Kidney (tissue), 13 donors: ENCODE measurements at regions not wholly inside any gene's neighbourhood (a gene's known extent, or its start where the extent isn't known, plus 50 kb on each side); places are given as distances from the start of the nearest gene placed in this dataset.

Source experiments
- DNase-seq, 5 donors: peaks; one replicate each; pipeline ENCODE4 v3.0.0-alpha.2; 2013 to 2020
- FAIRE-seq: peaks from 2 replicates; lab custom pipeline; 2012; peaks lifted over from hg19 to GRCh38; lab: Jason Lieb, UNC
- H3K27ac ChIP-seq, 2 donors: one replicate each; pipeline ENCODE4 v1.7.0; 2013; ENCODE audit warnings: low read depth in 2 of 2, low read length in 2 of 2, inconsistent platforms in 1 of 2
- H3K27me3 ChIP-seq: one replicate; pipeline ENCODE4 v1.7.1; 2013; ENCODE audit warnings: low read length, inconsistent platforms; ENCODE audit not compliant: control insufficient read depth, insufficient read depth
- H3K36me3 ChIP-seq, 3 donors: one replicate each; pipeline versions ENCODE4 v1.7.0 to v1.7.1; 2013; ENCODE audit warnings: low read length in 3 of 3, control low read depth in 1 of 3, inconsistent platforms in 1 of 3; ENCODE audit not compliant: insufficient read depth in 3 of 3, control insufficient read depth in 2 of 3
- H3K4me1 ChIP-seq, 3 donors: one replicate each; pipeline versions ENCODE4 v1.7.0 to v1.7.1; 2013; ENCODE audit warnings: low read length in 3 of 3, inconsistent platforms in 1 of 3, low read depth in 1 of 3; ENCODE audit not compliant: control insufficient read depth in 2 of 3, insufficient read depth in 2 of 3
- H3K4me3 ChIP-seq, 3 donors: one replicate each; pipeline versions ENCODE4 v1.7.0 to v1.8.1; 2013; ENCODE audit warnings: low read length in 3 of 3, control low read depth in 1 of 3, inconsistent platforms in 1 of 3
- H3K9ac ChIP-seq, 3 donors: one replicate each; pipeline versions ENCODE4 v1.7.0 to v1.7.1; 2013; ENCODE audit warnings: low read length in 3 of 3, control low read depth in 1 of 3, inconsistent platforms in 1 of 3
- H3K9me3 ChIP-seq, 3 donors: one replicate each; pipeline versions ENCODE4 v1.7.0 to v1.7.1; 2013; ENCODE audit warnings: low read length in 3 of 3, control low read depth in 1 of 3, inconsistent platforms in 1 of 3; ENCODE audit not compliant: control insufficient read depth in 2 of 3, insufficient read depth in 1 of 3
- CTCF ChIP-seq: IDR thresholded peaks from 3 replicates; pipeline ENCODE4 v1.5.1; 2012; ENCODE audit warnings: mild to moderate bottlenecking, moderate library complexity, borderline replicate concordance; ENCODE audit not compliant: insufficient read depth; ENCODE audit errors: extremely low read depth
- intact Hi-C: fragments of 100-400 bp; cut with DNase I; formaldehyde crosslinking; loops from one replicate; pipeline ENCODE4 v1.11.1; 2022
- donor health status: control.
- donor health status: control.
- donor health status: control.
- donor health status: control.
- donor health status: control.
- donor health status: DM: yes; HTN: yes; CAD: no.
- donor health status: Normal renal cell carcinoma (clear cell type).

DNA sequence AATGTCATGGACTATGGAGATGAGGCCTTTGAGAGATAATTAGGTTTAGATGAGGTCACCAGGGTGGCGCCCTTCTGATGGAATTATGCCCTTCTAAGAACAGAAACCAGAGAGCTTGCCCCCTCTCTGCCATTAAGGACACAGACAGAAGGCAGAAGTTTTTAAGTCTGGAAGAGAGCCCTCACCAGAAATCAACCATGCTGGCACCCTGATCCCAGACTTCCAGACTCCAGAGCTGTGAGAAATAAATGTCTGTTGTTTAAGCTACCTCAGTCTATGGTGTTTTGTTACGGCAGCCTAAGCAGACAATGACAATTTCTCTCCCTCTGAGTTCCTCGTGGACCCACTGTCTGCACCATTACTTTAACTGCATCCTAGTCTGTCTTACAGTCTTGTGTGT is 382.0 kb downstream of the GXYLT1 start:
- no peak overlapping the region for H3K4me3 ChIP-seq
- no peak overlapping the region for H3K27ac ChIP-seq
- H3K27me3 ChIP-seq: no peaks in the 10 kb centered on the region
- DNase-seq (no peak), FAIRE-seq (no peak)
- H3K36me3 ChIP-seq: no peaks in the 10 kb centered on the region
- intact Hi-C loops: no loop called here
- TF ChIP-seq CTCF: no peak
- no peaks in the 10 kb centered on the region for H3K9me3 ChIP-seq
- H3K9ac ChIP-seq: no peak overlapping the region
- H3K4me1 ChIP-seq: no peaks in the 10 kb centered on the region

DNA sequence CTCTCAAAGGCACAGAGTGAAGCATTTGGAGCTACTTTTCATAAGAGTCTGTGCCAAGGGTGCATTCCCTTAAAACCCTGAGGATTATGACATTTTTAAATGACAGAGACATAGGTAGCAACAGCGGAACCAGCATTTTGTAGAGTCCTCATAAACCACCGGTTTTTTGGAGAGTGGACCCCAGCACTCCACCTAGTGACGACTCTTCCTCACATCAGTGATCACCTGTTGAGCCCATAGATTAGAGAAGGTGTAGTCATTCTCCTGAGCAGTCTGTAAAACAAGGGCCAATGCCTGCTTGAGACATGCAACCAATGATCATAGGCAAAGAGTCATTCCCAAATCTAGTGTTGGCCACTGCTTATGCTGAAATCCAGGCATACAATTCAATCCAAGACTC is 399.1 kb downstream of the GXYLT1 start:
- Histone ChIP-seq H3K9ac (no peak overlapping the region), H3K4me3 (no peak overlapping the region), H3K4me1 (no peaks in the 10 kb centered on the region), H3K9me3 (no peaks in the 10 kb centered on the region), H3K36me3 (no peaks in the 10 kb centered on the region), H3K27me3 (no peaks in the 10 kb centered on the region), H3K27ac (no peak overlapping the region)
- intact Hi-C loops: no loop called here
- FAIRE-seq: no peak
- TF ChIP-seq CTCF: no peak
- DNase-seq: no peak

DNA sequence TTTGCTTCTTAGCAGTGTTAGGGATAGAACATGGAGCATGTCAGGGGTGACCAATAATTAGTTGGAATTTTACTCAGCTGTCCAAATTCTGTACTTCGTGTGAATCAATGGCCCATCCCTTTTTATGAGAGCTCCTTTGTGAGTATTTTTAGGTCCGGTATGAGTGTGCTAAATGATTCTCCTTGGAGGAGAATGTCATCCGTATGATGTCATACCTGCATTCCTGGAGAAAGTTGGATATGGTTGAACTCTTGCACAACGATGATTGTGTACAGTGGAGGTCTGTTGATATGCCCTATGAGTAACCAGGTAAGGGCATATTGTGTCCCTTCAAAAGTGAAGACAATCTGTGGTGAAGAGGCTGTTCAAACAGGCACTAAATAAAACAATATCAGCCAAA is 400.8 kb downstream of the GXYLT1 start:
- Histone ChIP-seq H3K27me3 (no peaks in the 10 kb centered on the region), H3K9ac (no peak overlapping the region), H3K4me3 (no peak overlapping the region), H3K4me1 (no peaks in the 10 kb centered on the region), H3K36me3 (no peaks in the 10 kb centered on the region), H3K27ac (no peak overlapping the region), H3K9me3 (no peaks in the 10 kb centered on the region)
- FAIRE-seq (no peak), DNase-seq (no peak)
- intact Hi-C loops: no loop called here
- TF ChIP-seq CTCF: no peak

- Histone ChIP-seq H3K4me3 (no peak overlapping the region), H3K4me1 (no peaks in the 10 kb centered on the region), H3K27ac (no peak overlapping the region), H3K36me3 (no peaks in the 10 kb centered on the region), H3K9me3 (no peaks in the 10 kb centered on the region), H3K27me3 (no peaks in the 10 kb centered on the region), H3K9ac (no peak overlapping the region)
- no peak for DNase-seq
- no peak for TF ChIP-seq CTCF
- no peak for FAIRE-seq
- intact Hi-C loops: no loop called here
Measured at GRCh38 chr12:41739066-41739465, 405.6 kb downstream of the GXYLT1 start.
